HG03097 (cell line): ENCODE measurements at regions not wholly inside any gene's neighbourhood (a gene's known extent, or its start where the extent isn't known, plus 50 kb on each side); places are given as distances from the start of the nearest gene placed in this dataset.
"Not testable (repeated sequence)": the region's sequence is repeated elsewhere in the genome, so short reads cannot be mapped to it uniquely, and the experiment has no call there.

Experiments
- ATAC-seq: cut with Tn5 transposase; IDR thresholded peaks from one replicate; pipeline ENCODE4 v1.9.1; 2021; ENCODE audit not compliant: unreplicated experiment, low FRiP score

GRCh38 chr6:80793411-80793810 is 686.9 kb downstream of the BCKDHB start:
- no peak for ATAC-seq

GRCh38 chr6:80792151-80792550 is 685.7 kb downstream of the BCKDHB start:
- ATAC-seq: no peak

GRCh38 chr6:80789912-80790570 is 683.6 kb downstream of the BCKDHB start:
- no peak for ATAC-seq

GRCh38 chr6:80783271-80783670 is 676.8 kb downstream of the BCKDHB start:
- ATAC-seq: not testable (repeated sequence)

GRCh38 chr6:80771941-80772340 is 665.5 kb downstream of the BCKDHB start:
- no peak for ATAC-seq

- no peak for ATAC-seq
Observed at GRCh38 chr6:80769106-80769505, 662.6 kb downstream of the BCKDHB start.

DNA sequence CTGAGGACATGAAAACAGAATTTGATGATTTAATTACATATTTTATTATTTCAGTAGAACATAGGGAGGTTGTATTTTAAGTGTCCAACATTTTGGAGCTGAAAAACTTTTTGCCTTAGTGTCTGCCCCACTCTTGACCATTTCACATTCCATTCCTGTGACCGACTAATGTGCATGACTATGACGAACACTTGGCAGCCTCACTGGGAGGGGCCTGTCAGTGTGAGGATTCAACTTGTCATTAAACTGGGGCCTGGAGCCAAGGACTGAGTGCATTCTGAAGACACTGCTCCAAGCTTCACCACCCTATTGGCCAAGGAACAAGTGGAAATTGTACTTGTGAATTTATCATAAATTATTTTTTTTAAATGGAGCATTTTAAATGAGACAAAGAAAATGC is 661.3 kb downstream of the BCKDHB start:
- ATAC-seq: no peak

DNA sequence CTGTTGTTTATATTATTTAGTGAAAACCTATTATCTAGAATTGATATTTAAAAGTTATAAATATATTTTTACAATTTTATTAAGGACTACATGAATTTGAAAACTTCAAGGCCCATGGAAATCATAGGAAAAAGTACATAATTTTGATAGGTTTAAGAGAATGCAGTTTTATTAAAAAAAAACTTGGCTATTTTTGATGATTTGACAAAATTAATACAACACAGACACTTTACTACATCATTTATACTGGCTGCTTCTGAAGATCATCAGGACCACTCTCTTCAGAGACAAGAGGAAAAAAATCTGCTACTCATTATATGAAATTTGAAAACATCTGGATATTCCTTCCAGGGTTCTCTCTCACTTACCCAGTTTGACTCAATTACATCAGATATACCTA is 637.7 kb downstream of the BCKDHB start:
- no peak for ATAC-seq

- no peak for ATAC-seq
Observed at GRCh38 chr6:80742481-80742880, 636.0 kb downstream of the BCKDHB start.

DNA sequence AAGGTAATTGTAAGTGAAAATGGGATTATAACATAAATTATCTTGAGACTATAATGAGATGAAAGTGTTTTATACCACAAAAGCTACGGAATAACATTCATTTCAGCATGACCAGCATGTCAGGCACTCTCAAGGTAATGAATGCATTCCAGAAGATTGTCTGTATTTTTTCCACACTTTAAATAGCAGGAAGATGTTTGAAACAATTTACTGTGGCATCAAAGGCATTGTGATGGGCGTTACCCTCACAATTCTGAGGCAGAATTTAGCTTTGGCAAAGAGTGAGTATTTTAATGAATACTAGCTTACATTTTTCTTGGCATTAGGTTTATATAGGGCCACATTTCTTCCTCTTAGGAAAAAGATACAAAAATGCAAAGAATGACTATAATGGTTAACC is 627.2 kb downstream of the BCKDHB start:
- ATAC-seq: no peak

DNA sequence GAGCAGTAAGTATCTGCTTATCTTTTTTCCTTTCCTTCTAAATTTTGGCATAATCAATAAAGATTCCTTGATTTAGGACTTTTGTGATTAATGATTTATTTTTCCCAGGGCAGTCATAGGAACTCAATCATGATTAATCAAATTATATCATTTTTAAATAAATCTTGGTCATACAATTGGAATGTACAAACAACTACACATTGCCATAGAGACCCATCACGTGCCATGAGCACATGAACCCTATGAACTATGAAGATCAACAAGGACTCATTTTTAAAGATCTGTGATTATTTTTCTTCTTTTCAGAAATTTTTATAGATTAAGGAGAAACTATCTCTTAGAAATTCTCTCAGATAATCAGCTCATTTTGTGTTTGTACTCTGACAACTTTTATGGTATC is 622.4 kb downstream of the BCKDHB start:
- no peak for ATAC-seq

GRCh38 chr6:80728101-80728750 is 621.8 kb downstream of the BCKDHB start:
- no peak for ATAC-seq

DNA sequence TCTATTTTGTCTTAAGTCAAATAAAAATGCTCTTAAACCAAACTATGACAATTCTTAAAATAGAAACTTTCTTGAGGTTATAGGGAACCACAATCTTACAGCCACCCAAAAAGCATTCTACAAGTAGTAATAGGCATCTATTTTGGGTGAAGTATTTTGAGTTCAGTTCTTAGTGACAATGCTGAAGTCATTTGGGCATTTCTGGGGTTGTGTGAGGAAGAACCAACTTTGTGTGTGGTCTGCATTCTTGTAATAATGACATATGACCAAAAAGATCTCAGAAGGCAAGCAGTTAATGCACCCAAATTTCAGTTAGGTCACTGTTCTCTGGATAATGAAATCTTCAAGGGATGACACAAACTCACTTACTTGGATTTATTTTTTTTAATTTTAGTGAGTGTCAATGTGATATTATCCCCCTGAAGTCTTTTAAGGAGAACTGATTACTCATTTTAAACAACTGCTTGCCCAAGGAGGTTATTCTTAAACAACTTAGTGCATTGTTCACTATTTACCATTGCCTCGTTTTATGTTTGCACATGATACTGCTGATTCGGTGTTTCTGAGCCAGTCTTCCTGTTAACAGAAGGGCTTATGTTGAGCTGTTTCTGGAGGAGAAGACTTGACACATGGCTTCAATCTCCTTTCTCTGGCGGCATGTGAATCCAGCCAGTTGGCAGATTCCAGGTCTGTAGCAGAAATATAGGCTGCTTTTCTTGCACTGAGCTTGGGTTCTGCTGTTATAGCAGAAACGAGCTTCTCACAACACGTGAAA is 618.9 kb downstream of the BCKDHB start:
- no peak for ATAC-seq

DNA sequence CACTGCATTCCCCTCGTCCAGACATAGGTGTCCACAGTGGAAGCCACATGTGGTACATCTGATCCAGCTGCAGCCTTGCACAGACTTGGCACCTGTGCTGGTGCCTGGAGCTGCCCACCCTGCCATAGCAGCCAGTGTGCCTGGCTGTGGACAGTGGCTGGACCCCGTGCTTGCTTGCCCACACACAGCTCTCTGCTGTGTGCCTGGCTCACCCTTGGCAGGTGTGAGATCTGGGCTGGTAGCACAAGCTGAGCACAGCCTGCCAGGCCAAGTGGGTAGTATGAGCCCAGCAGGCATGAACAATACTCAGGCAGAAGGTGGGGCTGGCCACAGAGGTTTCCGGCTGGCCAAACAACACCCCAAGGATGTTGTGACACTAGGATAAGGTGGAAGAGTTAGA is 614.4 kb downstream of the BCKDHB start:
- no peak for ATAC-seq

GRCh38 chr6:80714513-80714912 is 608.0 kb downstream of the BCKDHB start:
- no peak for ATAC-seq

GRCh38 chr6:80698459-80698858 is 592.0 kb downstream of the BCKDHB start:
- no peak for ATAC-seq

GRCh38 chr6:80696268-80696667 is 589.8 kb downstream of the BCKDHB start:
- no peak for ATAC-seq

- ATAC-seq: no peak
Observed at GRCh38 chr6:80690551-80691131, 584.2 kb downstream of the BCKDHB start.

GRCh38 chr6:80689716-80690395 is 583.4 kb downstream of the BCKDHB start:
- no peak for ATAC-seq

- ATAC-seq: no peak
Observed at GRCh38 chr6:80679992-80680391, 573.5 kb downstream of the BCKDHB start.

GRCh38 chr6:80676386-80676785 is 569.9 kb downstream of the BCKDHB start:
- ATAC-seq: no peak
